B cell (primary cell): ENCODE measurements at regions not wholly inside any gene's neighbourhood (a gene's known extent, or its start where the extent isn't known, plus 50 kb on each side); places are given as distances from the start of the nearest gene placed in this dataset.

Source experiments
- ATAC-seq: fragments of 200-7000 bp; cut with Tn5 transposase; one replicate; pipeline ENCODE4 v1.10.0; 2021; ENCODE audit warnings: low read depth, mild to moderate bottlenecking, moderate number of reproducible peaks, moderate library complexity
- CTCF ChIA-PET: fragments of 350-600 bp; sonication (Branson Sonifier 250); formaldehyde crosslinking; loops from one replicate; lab custom pipeline; 2021; ENCODE audit warnings: antibody characterized with exemption, inconsistent platforms; lab: Charles Lee
- POLR2A ChIA-PET: fragments of 350-600 bp; sonication (Branson Sonifier 250); formaldehyde crosslinking; loops from one replicate; lab custom pipeline; 2021; ENCODE audit warnings: antibody characterized with exemption; lab: Charles Lee
- DNase-seq: peaks from one replicate; pipeline ENCODE4 v3.0.0; 2013
- H2AFZ ChIP-seq: 2 replicates; pipeline ENCODE4 v1.6.1; 2012; ENCODE audit warnings: mild to moderate bottlenecking, low read depth, low read length; ENCODE audit not compliant: insufficient read depth, poor library complexity, severe bottlenecking
- H3K27ac ChIP-seq, 2 donors: 1 replicate in 1 of 2; 2 replicates in 1 of 2; pipeline ENCODE4 v1.5.1; 2012 to 2013; ENCODE audit warnings: low read length in 2 of 2, mild to moderate bottlenecking in 2 of 2, moderate library complexity in 1 of 2
- H3K27me3 ChIP-seq, 4 experiments: fragments of 200-600 bp in 1 of 4; sonication (generic) in 1 of 4; replicated peaks in 1 of 4; 1 replicate in 2 of 4; 2 replicates in 2 of 4; pipeline versions ENCODE4 v1.6.1 to v1.7.0; 2013 to 2016; ENCODE audit warnings: low read length in 3 of 4, mild to moderate bottlenecking in 2 of 4, mixed read lengths in 1 of 4, moderate library complexity in 1 of 4; ENCODE audit not compliant: insufficient read depth in 4 of 4, control insufficient read depth in 3 of 4; ENCODE audit errors: control extremely low read depth in 1 of 4
- H3K36me3 ChIP-seq, 2 experiments: replicated peaks in 1 of 2; 1 replicate in 1 of 2; 2 replicates in 1 of 2; pipeline versions ENCODE4 v1.6.1 to v1.7.1; 2013; ENCODE audit warnings: low read length in 1 of 2; ENCODE audit not compliant: insufficient read depth in 2 of 2, control insufficient read depth in 1 of 2; ENCODE audit errors: control extremely low read depth in 1 of 2, extremely low read depth in 1 of 2
- H3K4me1 ChIP-seq, 2 donors: fragments of 200-600 bp in 1 of 2; sonication (generic) in 1 of 2; 1 replicate in 1 of 2; 2 replicates in 1 of 2; pipeline versions ENCODE4 v1.5.1 to v1.6.1; 2013 to 2017; ENCODE audit warnings: low read length in 2 of 2; ENCODE audit not compliant: control insufficient read depth in 2 of 2, insufficient read depth in 2 of 2
- H3K4me2 ChIP-seq: replicated peaks from 2 replicates; pipeline ENCODE3; 2012; ENCODE audit warnings: mild to moderate bottlenecking, low read depth, low read length; ENCODE audit not compliant: poor library complexity, severe bottlenecking
- H3K4me3 ChIP-seq, 5 experiments: fragments of 200-600 bp in 1 of 5; sonication (generic) in 1 of 5; 1 replicate in 3 of 5; 2 replicates in 2 of 5; pipeline versions ENCODE4 v1.5.1 to v1.7.0; 2011 to 2016; ENCODE audit warnings: low read length in 4 of 5, mild to moderate bottlenecking in 4 of 5, low read depth in 2 of 5, control low read depth in 1 of 5, moderate library complexity in 1 of 5; ENCODE audit not compliant: insufficient read depth in 1 of 5; ENCODE audit errors: control extremely low read depth in 1 of 5, extremely low read depth in 1 of 5
- H3K79me2 ChIP-seq: fragments of 200-600 bp; sonication (generic); one replicate; pipeline ENCODE4 v1.6.0; 2016; ENCODE audit warnings: low read length; ENCODE audit not compliant: control insufficient read depth, insufficient read depth
- H3K9ac ChIP-seq: fragments of 200-600 bp; sonication (generic); 2 replicates; pipeline ENCODE4 v1.6.1; 2017; ENCODE audit warnings: mild to moderate bottlenecking, low read length, moderate library complexity
- H3K9me3 ChIP-seq, 3 donors: one replicate each; pipeline versions ENCODE4 v1.6.1 to v1.7.1; 2013; ENCODE audit warnings: low read length in 2 of 3; ENCODE audit not compliant: control insufficient read depth in 2 of 3, insufficient read depth in 1 of 3; ENCODE audit errors: control extremely low read depth in 1 of 3
- H4K20me1 ChIP-seq: 2 replicates; pipeline ENCODE4 v1.6.0; 2012; ENCODE audit warnings: mild to moderate bottlenecking, low read length; ENCODE audit not compliant: insufficient read depth, control insufficient read depth, poor library complexity, severe bottlenecking
- H3K27ac Mint-ChIP-seq: one replicate; pipeline ENCODE4 v1.8.0; 2021; ENCODE audit warnings: mixed read lengths
- H3K27me3 Mint-ChIP-seq: one replicate; pipeline ENCODE4 v1.8.0; 2021; ENCODE audit warnings: mixed read lengths
- H3K4me1 Mint-ChIP-seq: one replicate; pipeline ENCODE4 v1.8.0; 2021; ENCODE audit warnings: mixed read lengths
- H3K4me3 Mint-ChIP-seq: one replicate; pipeline ENCODE4 v1.8.0; 2021; ENCODE audit warnings: mixed read lengths
- H3K9me3 Mint-ChIP-seq: one replicate; pipeline ENCODE4 v1.8.0; 2022; ENCODE audit warnings: mixed read lengths; ENCODE audit not compliant: insufficient read depth
- EZH2 ChIP-seq: IDR thresholded peaks from 2 replicates; pipeline ENCODE4 v1.6.1; 2012; ENCODE audit warnings: borderline replicate concordance, low read depth, mild to moderate bottlenecking, moderate library complexity, low read length; ENCODE audit not compliant: insufficient read depth, poor library complexity, severe bottlenecking
- WGBS: methylation state at CpG from one replicate; pipeline ENCODE4 v1.1.5; 2013; ENCODE audit warnings: missing lambda C conversion rate; ENCODE audit not compliant: insufficient coverage; 5-methylcytosine and 5-hydroxymethylcytosine counted together
- intact Hi-C: fragments of 100-400 bp; cut with micrococcal nuclease; formaldehyde crosslinking; loops from one replicate; pipeline ENCODE4 v1.10.0; 2022
- TF ChIP-seq, protein P1 (sequence below): fragments of 200-600 bp; IDR thresholded peaks from one replicate; pipeline ENCODE4 v1.8.0; 2022; ENCODE audit warnings: antibody characterized with exemption, mild to moderate bottlenecking

- Histone ChIP-seq H3K27ac (no peak overlapping the region), H3K36me3 (no peaks in the 10 kb centered on the region), H3K4me1 (no peaks in the 10 kb centered on the region), H3K9me3 (peaks cover 0 to 8% (median 3%) of the 10 kb centered on the region in 3 donors), H3K4me2 (no peak overlapping the region), H3K27me3 (peaks cover 0 to 5% (median 0%) of the 10 kb centered on the region in 4 experiments), H2AFZ (no peak overlapping the region), H3K4me3 (no peak overlapping the region), H4K20me1 (no peaks in the 10 kb centered on the region), H3K79me2 (no peaks in the 10 kb centered on the region), H3K9ac (no peak overlapping the region)
- TF ChIP-seq, protein P1, sequence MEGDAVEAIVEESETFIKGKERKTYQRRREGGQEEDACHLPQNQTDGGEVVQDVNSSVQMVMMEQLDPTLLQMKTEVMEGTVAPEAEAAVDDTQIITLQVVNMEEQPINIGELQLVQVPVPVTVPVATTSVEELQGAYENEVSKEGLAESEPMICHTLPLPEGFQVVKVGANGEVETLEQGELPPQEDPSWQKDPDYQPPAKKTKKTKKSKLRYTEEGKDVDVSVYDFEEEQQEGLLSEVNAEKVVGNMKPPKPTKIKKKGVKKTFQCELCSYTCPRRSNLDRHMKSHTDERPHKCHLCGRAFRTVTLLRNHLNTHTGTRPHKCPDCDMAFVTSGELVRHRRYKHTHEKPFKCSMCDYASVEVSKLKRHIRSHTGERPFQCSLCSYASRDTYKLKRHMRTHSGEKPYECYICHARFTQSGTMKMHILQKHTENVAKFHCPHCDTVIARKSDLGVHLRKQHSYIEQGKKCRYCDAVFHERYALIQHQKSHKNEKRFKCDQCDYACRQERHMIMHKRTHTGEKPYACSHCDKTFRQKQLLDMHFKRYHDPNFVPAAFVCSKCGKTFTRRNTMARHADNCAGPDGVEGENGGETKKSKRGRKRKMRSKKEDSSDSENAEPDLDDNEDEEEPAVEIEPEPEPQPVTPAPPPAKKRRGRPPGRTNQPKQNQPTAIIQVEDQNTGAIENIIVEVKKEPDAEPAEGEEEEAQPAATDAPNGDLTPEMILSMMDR = no peak
- no peak for TF ChIP-seq EZH2
- ATAC-seq (no peak), DNase-seq (no peak)
- Mint-ChIP-seq H3K9me3 (no peaks in the 10 kb centered on the region), H3K27me3 (no peaks in the 10 kb centered on the region), H3K27ac (no peak overlapping the region), H3K4me1 (no peaks in the 10 kb centered on the region), H3K4me3 (no peak overlapping the region)
- CTCF ChIA-PET = no interaction called here
- POLR2A ChIA-PET = no interaction called here
- intact Hi-C loops = no loop called here
- 86% methylated on average over 1 of the region's 4 CpGs for WGBS
Measured at GRCh38 chr4:110347805-110348204, 128.2 kb upstream of the ENPEP start.

DNA sequence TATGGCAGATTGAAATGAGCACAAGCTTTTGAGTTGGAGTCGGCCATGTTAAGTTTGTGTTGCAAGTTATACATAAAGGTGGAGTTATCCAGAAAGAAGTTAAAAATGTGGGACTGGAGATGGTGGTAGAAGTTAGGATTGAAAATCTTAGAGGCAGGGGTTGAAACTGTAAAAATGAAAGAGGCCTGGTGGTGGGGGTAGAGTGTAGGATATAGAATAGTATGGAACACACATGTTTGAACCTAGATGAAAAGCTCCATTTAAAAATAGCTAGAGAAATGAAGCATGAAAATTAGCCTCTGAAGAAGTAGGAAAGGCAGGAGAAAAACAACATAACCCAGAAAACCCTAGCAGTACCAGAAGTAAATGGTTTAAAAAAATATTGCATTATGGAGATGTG is 131.8 kb upstream of the ENPEP start:
- H3K27me3 Mint-ChIP-seq = no peaks in the 10 kb centered on the region
- Histone ChIP-seq H4K20me1 (no peaks in the 10 kb centered on the region), H3K27ac (no peak overlapping the region), H3K36me3 (no peaks in the 10 kb centered on the region), H3K4me1 (no peaks in the 10 kb centered on the region), H3K9ac (no peak overlapping the region), H3K4me2 (no peak overlapping the region), H3K9me3 (peaks cover 0 to 8% (median 4%) of the 10 kb centered on the region in 3 donors), H3K79me2 (no peaks in the 10 kb centered on the region), H2AFZ (no peak overlapping the region), H3K4me3 (no peak overlapping the region), H3K27me3 (peaks cover 0 to 5% (median 0%) of the 10 kb centered on the region in 4 experiments)
- no peak overlapping the region for H3K27ac Mint-ChIP-seq
- CTCF ChIA-PET = no interaction called here
- intact Hi-C loops = no loop called here
- ATAC-seq = no peak
- 83% methylated on average over 1 of the region's 1 CpG for WGBS
- no peak overlapping the region for H3K4me3 Mint-ChIP-seq
- no peak for DNase-seq
- POLR2A ChIA-PET = no interaction called here
- no peaks in the 10 kb centered on the region for H3K4me1 Mint-ChIP-seq
- peaks cover 3% of the 10 kb centered on the region for H3K9me3 Mint-ChIP-seq
- TF ChIP-seq, protein P1 = no peak
- TF ChIP-seq EZH2 = no peak
